ENCODE measurements at regions not wholly inside any gene's neighbourhood (a gene's known extent, or its start where the extent isn't known, plus 50 kb on each side); places are given as distances from the start of the nearest gene placed in this dataset.

DNA sequence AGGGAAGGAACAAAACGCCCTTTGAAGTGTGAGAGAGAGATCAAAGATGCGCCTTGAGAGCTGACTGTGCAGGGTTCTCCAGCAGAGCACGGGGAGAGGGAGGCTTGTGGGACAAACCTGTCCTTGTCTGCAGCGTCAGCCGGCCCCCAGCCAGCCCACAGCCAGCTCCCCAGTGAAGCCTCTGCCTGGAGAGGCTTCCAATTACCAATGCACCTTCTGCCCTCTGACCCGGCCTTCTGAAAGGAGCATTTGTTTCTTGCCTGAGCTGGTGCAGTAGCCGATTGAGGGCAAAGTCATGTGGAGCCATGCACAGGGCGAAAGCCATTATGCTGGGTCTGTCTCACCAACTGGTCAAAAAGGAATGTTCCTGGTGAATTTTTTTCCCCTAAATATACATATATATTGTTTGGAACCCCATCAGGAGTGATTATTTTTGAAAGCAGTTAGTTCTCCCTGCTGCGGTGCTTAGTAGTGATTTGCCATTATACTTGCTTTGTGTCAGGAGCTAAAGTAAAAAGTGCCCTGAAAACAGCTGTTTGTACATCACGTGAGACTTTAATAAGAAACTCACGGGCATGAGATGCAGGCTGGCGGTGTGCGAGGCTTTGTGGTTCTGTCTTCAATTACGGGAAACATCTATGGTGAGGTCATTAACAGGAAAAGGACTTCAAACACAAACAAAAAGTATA, 268.6 kb downstream of the KLF6 start:
- ATAC-seq: no peak
- TF ChIP-seq ESRRG (CRISPR knock-in tag; IDR thresholded peaks at IDR 0.05): no peak
- TF ChIP-seq ZC3H10 (CRISPR knock-in tag; IDR thresholded peaks at IDR 0.05): no peak
- TF ChIP-seq TCF4 (CRISPR knock-in tag; IDR thresholded peaks at IDR 0.05; ENCODE audit: borderline replicate concordance): no peak
- no peak for TF ChIP-seq ZFP3 (CRISPR knock-in tag; IDR thresholded peaks at IDR 0.05)
- TF ChIP-seq, protein P1, sequence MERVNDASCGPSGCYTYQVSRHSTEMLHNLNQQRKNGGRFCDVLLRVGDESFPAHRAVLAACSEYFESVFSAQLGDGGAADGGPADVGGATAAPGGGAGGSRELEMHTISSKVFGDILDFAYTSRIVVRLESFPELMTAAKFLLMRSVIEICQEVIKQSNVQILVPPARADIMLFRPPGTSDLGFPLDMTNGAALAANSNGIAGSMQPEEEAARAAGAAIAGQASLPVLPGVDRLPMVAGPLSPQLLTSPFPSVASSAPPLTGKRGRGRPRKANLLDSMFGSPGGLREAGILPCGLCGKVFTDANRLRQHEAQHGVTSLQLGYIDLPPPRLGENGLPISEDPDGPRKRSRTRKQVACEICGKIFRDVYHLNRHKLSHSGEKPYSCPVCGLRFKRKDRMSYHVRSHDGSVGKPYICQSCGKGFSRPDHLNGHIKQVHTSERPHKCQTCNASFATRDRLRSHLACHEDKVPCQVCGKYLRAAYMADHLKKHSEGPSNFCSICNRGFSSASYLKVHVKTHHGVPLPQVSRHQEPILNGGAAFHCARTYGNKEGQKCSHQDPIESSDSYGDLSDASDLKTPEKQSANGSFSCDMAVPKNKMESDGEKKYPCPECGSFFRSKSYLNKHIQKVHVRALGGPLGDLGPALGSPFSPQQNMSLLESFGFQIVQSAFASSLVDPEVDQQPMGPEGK (CRISPR knock-in tag; IDR thresholded peaks at IDR 0.05; ENCODE audit: borderline replicate concordance): no peak
- TF ChIP-seq GLIS3 (CRISPR knock-in tag; IDR thresholded peaks at IDR 0.05): no peak

DNA sequence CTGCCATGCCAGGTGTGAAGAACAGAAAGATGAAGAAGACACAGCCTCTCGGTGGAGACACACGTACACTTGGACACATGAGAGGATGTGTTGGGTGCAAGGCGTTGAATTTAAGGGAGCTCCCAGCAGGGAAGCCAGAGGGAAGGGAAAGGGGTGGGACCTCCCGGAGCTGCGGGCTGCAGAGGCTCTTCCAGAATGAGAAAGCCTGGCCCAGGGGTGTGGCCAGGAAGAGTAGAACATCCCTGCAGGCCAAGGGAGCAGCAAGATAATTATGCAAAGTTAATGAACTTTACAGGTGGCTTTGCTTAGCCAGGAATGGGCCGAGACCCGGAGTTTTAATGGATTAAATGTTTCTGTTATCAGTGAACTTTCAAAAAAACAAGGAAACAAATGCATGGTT, 270.3 kb downstream of the KLF6 start:
- TF ChIP-seq ARNTL (CRISPR knock-in tag; IDR thresholded peaks at IDR 0.05; ENCODE audit: borderline replicate concordance, low read depth) (no peak), ZNF565 (CRISPR knock-in tag; conservative IDR thresholded peaks at IDR 0.05; ENCODE audit: low read depth) (no peak), SNAI2 (CRISPR knock-in tag; IDR thresholded peaks at IDR 0.05) (no peak), CSDC2 (CRISPR knock-in tag; IDR thresholded peaks at IDR 0.05) (no peak), ZFP30 (CRISPR knock-in tag; IDR thresholded peaks at IDR 0.05) (no peak), ZNF8 (CRISPR knock-in tag; IDR thresholded peaks at IDR 0.05) (no peak), ZFP3 (CRISPR knock-in tag; IDR thresholded peaks at IDR 0.05) (no peak), ESRRG (CRISPR knock-in tag; IDR thresholded peaks at IDR 0.05) (no peak), TOX (CRISPR knock-in tag; IDR thresholded peaks at IDR 0.05; ENCODE audit: borderline replicate concordance) (no peak), OSR1 (CRISPR knock-in tag; IDR thresholded peaks at IDR 0.05) (no peak), TCF4 (CRISPR knock-in tag; IDR thresholded peaks at IDR 0.05; ENCODE audit: borderline replicate concordance) (no peak), ZNF70 (CRISPR knock-in tag; IDR thresholded peaks at IDR 0.05) (no peak), ISL1 (CRISPR knock-in tag; IDR thresholded peaks at IDR 0.05) (no peak)
- TF ChIP-seq, protein P2, sequence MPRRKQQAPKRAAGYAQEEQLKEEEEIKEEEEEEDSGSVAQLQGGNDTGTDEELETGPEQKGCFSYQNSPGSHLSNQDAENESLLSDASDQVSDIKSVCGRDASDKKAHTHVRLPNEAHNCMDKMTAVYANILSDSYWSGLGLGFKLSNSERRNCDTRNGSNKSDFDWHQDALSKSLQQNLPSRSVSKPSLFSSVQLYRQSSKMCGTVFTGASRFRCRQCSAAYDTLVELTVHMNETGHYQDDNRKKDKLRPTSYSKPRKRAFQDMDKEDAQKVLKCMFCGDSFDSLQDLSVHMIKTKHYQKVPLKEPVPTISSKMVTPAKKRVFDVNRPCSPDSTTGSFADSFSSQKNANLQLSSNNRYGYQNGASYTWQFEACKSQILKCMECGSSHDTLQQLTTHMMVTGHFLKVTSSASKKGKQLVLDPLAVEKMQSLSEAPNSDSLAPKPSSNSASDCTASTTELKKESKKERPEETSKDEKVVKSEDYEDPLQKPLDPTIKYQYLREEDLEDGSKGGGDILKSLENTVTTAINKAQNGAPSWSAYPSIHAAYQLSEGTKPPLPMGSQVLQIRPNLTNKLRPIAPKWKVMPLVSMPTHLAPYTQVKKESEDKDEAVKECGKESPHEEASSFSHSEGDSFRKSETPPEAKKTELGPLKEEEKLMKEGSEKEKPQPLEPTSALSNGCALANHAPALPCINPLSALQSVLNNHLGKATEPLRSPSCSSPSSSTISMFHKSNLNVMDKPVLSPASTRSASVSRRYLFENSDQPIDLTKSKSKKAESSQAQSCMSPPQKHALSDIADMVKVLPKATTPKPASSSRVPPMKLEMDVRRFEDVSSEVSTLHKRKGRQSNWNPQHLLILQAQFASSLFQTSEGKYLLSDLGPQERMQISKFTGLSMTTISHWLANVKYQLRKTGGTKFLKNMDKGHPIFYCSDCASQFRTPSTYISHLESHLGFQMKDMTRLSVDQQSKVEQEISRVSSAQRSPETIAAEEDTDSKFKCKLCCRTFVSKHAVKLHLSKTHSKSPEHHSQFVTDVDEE (CRISPR knock-in tag; IDR thresholded peaks at IDR 0.05): no peak
- ATAC-seq: no peak

DNA sequence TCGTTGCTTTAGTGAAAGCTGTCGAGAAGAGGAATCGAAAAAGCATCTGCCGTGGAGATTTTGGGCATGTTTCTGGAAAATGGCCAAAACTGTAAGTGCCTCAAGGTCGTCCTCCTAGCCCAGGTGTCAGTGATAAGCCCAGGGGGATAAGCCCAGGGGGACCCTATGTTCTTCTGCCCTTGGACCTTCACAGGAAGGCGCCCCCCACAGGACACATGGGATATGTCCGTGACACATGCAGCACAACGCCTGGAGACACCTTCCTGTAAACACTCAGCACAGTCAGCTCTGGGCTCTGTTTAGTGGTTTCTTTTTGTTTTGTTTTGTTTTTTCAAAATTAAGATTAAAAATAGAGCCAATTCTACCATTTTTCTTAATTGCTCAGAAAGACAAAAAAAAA, 272.7 kb downstream of the KLF6 start:
- no peak for ATAC-seq
- no peak for TF ChIP-seq ZNF565 (CRISPR knock-in tag; conservative IDR thresholded peaks at IDR 0.05; ENCODE audit: low read depth)

DNA sequence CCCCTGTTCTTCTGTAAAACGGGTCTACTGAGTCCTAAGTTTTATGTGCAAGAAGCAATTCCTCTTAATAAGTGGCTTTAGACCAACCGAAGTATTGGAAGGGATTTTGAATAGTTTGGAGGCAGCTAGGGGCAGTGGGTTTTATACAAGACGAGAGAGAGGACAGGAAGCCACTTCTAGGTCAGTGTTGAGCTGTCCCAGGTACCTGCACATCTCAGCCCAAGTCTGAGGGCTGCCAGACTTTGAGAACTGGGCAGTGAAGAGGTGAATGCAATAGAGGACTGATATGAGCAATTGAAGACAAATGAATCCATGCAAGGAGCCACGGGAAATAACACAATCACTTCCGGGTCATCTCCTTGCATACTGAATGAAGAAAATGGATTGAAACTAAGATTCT, 273.5 kb downstream of the KLF6 start:
- no peak for ATAC-seq
- TF ChIP-seq, protein P3, sequence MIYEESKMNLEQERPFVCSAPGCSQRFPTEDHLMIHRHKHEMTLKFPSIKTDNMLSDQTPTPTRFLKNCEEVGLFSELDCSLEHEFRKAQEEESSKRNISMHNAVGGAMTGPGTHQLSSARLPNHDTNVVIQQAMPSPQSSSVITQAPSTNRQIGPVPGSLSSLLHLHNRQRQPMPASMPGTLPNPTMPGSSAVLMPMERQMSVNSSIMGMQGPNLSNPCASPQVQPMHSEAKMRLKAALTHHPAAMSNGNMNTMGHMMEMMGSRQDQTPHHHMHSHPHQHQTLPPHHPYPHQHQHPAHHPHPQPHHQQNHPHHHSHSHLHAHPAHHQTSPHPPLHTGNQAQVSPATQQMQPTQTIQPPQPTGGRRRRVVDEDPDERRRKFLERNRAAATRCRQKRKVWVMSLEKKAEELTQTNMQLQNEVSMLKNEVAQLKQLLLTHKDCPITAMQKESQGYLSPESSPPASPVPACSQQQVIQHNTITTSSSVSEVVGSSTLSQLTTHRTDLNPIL (CRISPR knock-in tag; IDR thresholded peaks at IDR 0.05; ENCODE audit: low read depth): no peak
- no peak for TF ChIP-seq GLIS3 (CRISPR knock-in tag; IDR thresholded peaks at IDR 0.05)
- TF ChIP-seq ESRRG (CRISPR knock-in tag; IDR thresholded peaks at IDR 0.05): no peak
- TF ChIP-seq ZC3H10 (CRISPR knock-in tag; IDR thresholded peaks at IDR 0.05): no peak
- TF ChIP-seq ARNTL (CRISPR knock-in tag; IDR thresholded peaks at IDR 0.05; ENCODE audit: borderline replicate concordance, low read depth): no peak
- no peak for TF ChIP-seq CSDC2 (CRISPR knock-in tag; IDR thresholded peaks at IDR 0.05)
- no peak for TF ChIP-seq TCF4 (CRISPR knock-in tag; IDR thresholded peaks at IDR 0.05; ENCODE audit: borderline replicate concordance)
- TF ChIP-seq ZNF70 (CRISPR knock-in tag; IDR thresholded peaks at IDR 0.05): no peak
- no peak for TF ChIP-seq ZNF565 (CRISPR knock-in tag; conservative IDR thresholded peaks at IDR 0.05; ENCODE audit: low read depth)
- TF ChIP-seq, protein P2 (CRISPR knock-in tag; IDR thresholded peaks at IDR 0.05): no peak
- TF ChIP-seq ZFP3 (CRISPR knock-in tag; IDR thresholded peaks at IDR 0.05): no peak
- TF ChIP-seq, protein P4, sequence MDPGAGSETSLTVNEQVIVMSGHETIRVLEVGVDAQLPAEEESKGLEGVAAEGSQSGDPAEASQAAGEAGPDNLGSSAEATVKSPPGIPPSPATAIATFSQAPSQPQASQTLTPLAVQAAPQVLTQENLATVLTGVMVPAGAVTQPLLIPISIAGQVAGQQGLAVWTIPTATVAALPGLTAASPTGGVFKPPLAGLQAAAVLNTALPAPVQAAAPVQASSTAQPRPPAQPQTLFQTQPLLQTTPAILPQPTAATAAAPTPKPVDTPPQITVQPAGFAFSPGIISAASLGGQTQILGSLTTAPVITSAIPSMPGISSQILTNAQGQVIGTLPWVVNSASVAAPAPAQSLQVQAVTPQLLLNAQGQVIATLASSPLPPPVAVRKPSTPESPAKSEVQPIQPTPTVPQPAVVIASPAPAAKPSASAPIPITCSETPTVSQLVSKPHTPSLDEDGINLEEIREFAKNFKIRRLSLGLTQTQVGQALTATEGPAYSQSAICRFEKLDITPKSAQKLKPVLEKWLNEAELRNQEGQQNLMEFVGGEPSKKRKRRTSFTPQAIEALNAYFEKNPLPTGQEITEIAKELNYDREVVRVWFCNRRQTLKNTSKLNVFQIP (CRISPR knock-in tag; IDR thresholded peaks at IDR 0.05; ENCODE audit: borderline replicate concordance, low read depth): no peak
- TF ChIP-seq PPARA (CRISPR knock-in tag; IDR thresholded peaks at IDR 0.05; ENCODE audit: borderline replicate concordance): no peak
- TF ChIP-seq BACH2 (CRISPR knock-in tag; IDR thresholded peaks at IDR 0.05; ENCODE audit: borderline replicate concordance): no peak
- no peak for TF ChIP-seq TOX (CRISPR knock-in tag; IDR thresholded peaks at IDR 0.05; ENCODE audit: borderline replicate concordance)
- TF ChIP-seq, protein P5, sequence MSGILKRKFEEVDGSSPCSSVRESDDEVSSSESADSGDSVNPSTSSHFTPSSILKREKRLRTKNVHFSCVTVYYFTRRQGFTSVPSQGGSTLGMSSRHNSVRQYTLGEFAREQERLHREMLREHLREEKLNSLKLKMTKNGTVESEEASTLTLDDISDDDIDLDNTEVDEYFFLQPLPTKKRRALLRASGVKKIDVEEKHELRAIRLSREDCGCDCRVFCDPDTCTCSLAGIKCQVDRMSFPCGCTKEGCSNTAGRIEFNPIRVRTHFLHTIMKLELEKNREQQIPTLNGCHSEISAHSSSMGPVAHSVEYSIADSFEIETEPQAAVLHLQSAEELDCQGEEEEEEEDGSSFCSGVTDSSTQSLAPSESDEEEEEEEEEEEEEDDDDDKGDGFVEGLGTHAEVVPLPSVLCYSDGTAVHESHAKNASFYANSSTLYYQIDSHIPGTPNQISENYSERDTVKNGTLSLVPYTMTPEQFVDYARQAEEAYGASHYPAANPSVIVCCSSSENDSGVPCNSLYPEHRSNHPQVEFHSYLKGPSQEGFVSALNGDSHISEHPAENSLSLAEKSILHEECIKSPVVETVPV (CRISPR knock-in tag; IDR thresholded peaks at IDR 0.05): no peak
